Esophagus squamous epithelium (tissue), 5 donors: ENCODE measurements at regions not wholly inside any gene's neighbourhood (a gene's known extent, or its start where the extent isn't known, plus 50 kb on each side); places are given as distances from the start of the nearest gene placed in this dataset.

Experiments used
- DNase-seq: peaks from one replicate; lab custom pipeline; 2025; lab: John Stamatoyannopoulos, UW
- H3K27ac ChIP-seq, 4 donors: fragments of 200-600 bp; sonication (generic); one replicate each; pipeline ENCODE4 v1.5.1; 2016 to 2019; ENCODE audit warnings: mild to moderate bottlenecking in 1 of 4
- H3K27me3 ChIP-seq, 4 donors: fragments of 200-600 bp; sonication (generic); 1 replicate in 3 of 4; 2 replicates in 1 of 4; pipeline versions ENCODE4 v1.5.1 to v1.6.0; 2017 to 2021; ENCODE audit warnings: antibody characterized with exemption in 1 of 4
- H3K36me3 ChIP-seq, 3 donors: fragments of 200-600 bp; sonication (generic); one replicate each; pipeline ENCODE4 v1.5.1; 2016 to 2019
- H3K4me1 ChIP-seq, 3 donors: fragments of 200-600 bp; sonication (generic); one replicate each; pipeline ENCODE4 v1.5.1; 2017 to 2019
- H3K4me3 ChIP-seq, 4 donors: fragments of 200-600 bp; sonication (generic); 1 replicate in 3 of 4; 2 replicates in 1 of 4; pipeline ENCODE4 v1.5.1; 2016 to 2019; ENCODE audit warnings: mild to moderate bottlenecking in 2 of 4, moderate library complexity in 1 of 4
- H3K9me3 ChIP-seq, 3 donors: fragments of 200-600 bp; sonication (generic); one replicate each; pipeline ENCODE4 v1.5.1; 2016 to 2019
- CTCF ChIP-seq, 6 experiments: fragments of 450-650 bp in 4 of 6; fragments of 200-600 bp in 2 of 6; sonication (generic) in 2 of 6; IDR thresholded peaks; one replicate each; pipeline ENCODE4 v1.5.1; 2016 to 2019; ENCODE audit warnings: antibody characterized with exemption in 6 of 6, mild to moderate bottlenecking in 4 of 6, moderate library complexity in 4 of 6
- POLR2A ChIP-seq, 4 donors: fragments of 450-650 bp; IDR thresholded peaks; one replicate each; pipeline ENCODE4 v1.6.1; 2017; ENCODE audit warnings: antibody characterized with exemption in 4 of 4, mild to moderate bottlenecking in 4 of 4, moderate library complexity in 3 of 4
- WGBS, 2 donors: methylation state at CpG; one replicate each; pipeline ENCODE4 v1.1.5; 2018; 5-methylcytosine and 5-hydroxymethylcytosine counted together
- intact Hi-C: fragments of 100-400 bp; cut with DNase I; formaldehyde crosslinking; loops from one replicate; pipeline ENCODE4 v1.15.0; 2022
- donor health status: DM: yes; HTN: yes; CAD: no.

- TF ChIP-seq CTCF (IDR thresholded peaks at IDR 0.05) (no peak), POLR2A (IDR thresholded peaks at IDR 0.05) (no peak)
- WGBS, 2 donors, result 70 to 77% methylated on average over 4 of the region's 4 CpGs
- intact Hi-C loops, result no loop called here
Measured at GRCh38 chr4:71125137-71125536, 131.7 kb downstream of the DCK start.

GRCh38 chr4:71126719-71127118 is 133.3 kb downstream of the DCK start:
- TF ChIP-seq CTCF (IDR thresholded peaks at IDR 0.05), result no peak
- TF ChIP-seq POLR2A (IDR thresholded peaks at IDR 0.05), result no peak
- intact Hi-C loops, result no loop called here
- Histone ChIP-seq H3K4me1 (no peaks in the 10 kb centered on the region), H3K27ac (no peak overlapping the region), H3K4me3 (no peak overlapping the region), H3K36me3 (no peaks in the 10 kb centered on the region), H3K27me3 (no peaks in the 10 kb centered on the region), H3K9me3 (no peaks in the 10 kb centered on the region)
- DNase-seq, result no peak
- 27 to 89% methylated on average over 1 of the region's 1 CpG for WGBS, 2 donors

More at GRCh38 chr4:71125137-71125536, 131.7 kb downstream of the DCK start:
- H3K4me1 ChIP-seq, result no peaks in the 10 kb centered on the region
- H3K27ac ChIP-seq, result no peak overlapping the region
- DNase-seq, result no peak
- H3K9me3 ChIP-seq, result no peaks in the 10 kb centered on the region
- no peaks in the 10 kb centered on the region for H3K36me3 ChIP-seq
- H3K4me3 ChIP-seq, result no peak overlapping the region
- no peaks in the 10 kb centered on the region for H3K27me3 ChIP-seq

- Histone ChIP-seq H3K36me3 (no peaks in the 10 kb centered on the region), H3K27me3 (no peaks in the 10 kb centered on the region), H3K4me1 (no peaks in the 10 kb centered on the region), H3K9me3 (no peaks in the 10 kb centered on the region), H3K27ac (no peak overlapping the region), H3K4me3 (no peak overlapping the region)
- 45 to 50% methylated on average over 9 of the region's 9 CpGs for WGBS, 2 donors
- intact Hi-C loops, result no loop called here
- no peak for TF ChIP-seq CTCF (IDR thresholded peaks at IDR 0.05)
- TF ChIP-seq POLR2A (IDR thresholded peaks at IDR 0.05), result no peak
- no peak for DNase-seq
Measured at GRCh38 chr4:71130827-71131603, 137.6 kb downstream of the DCK start.

- no peaks in the 10 kb centered on the region for H3K4me1 ChIP-seq
- DNase-seq, result no peak
- no peak overlapping the region for H3K4me3 ChIP-seq
- H3K27ac ChIP-seq, result no peak overlapping the region
- intact Hi-C loops, result no loop called here
- no peaks in the 10 kb centered on the region for H3K9me3 ChIP-seq
- no peaks in the 10 kb centered on the region for H3K36me3 ChIP-seq
- TF ChIP-seq CTCF (IDR thresholded peaks at IDR 0.05) (no peak), POLR2A (IDR thresholded peaks at IDR 0.05) (no peak)
- no peaks in the 10 kb centered on the region for H3K27me3 ChIP-seq
Measured at GRCh38 chr4:71132486-71132885, 139.0 kb downstream of the DCK start.

- H3K4me1 ChIP-seq, result no peaks in the 10 kb centered on the region
- H3K36me3 ChIP-seq, result no peaks in the 10 kb centered on the region
- 80 to 89% methylated on average over 3 to 6 of the region's 6 CpGs for WGBS, 2 donors
- H3K27me3 ChIP-seq, result no peaks in the 10 kb centered on the region
- H3K9me3 ChIP-seq, result no peaks in the 10 kb centered on the region
- TF ChIP-seq CTCF (IDR thresholded peaks at IDR 0.05) (no peak), POLR2A (IDR thresholded peaks at IDR 0.05) (no peak)
- DNase-seq, result no peak
- H3K27ac ChIP-seq, result no peak overlapping the region
- no peak overlapping the region for H3K4me3 ChIP-seq
- intact Hi-C loops, result no loop called here
Measured at GRCh38 chr4:71133491-71133890, 140.0 kb downstream of the DCK start.
